GM19025 (cell line): ENCODE measurements at regions not wholly inside any gene's neighbourhood (a gene's known extent, or its start where the extent isn't known, plus 50 kb on each side); places are given as distances from the start of the nearest gene placed in this dataset.

Experiments used
- ATAC-seq: cut with Tn5 transposase; IDR thresholded peaks from one replicate; pipeline ENCODE4 v1.9.1; 2021; ENCODE audit warnings: mild to moderate bottlenecking, low read depth, moderate library complexity; ENCODE audit not compliant: unreplicated experiment

GRCh38 chr2:58920001-58920400 lies 678.9 kb upstream of the FANCL start:
- ATAC-seq, result no peak

- no peak for ATAC-seq
Measured at GRCh38 chr2:58919316-58919715, 678.2 kb upstream of the FANCL start.

GRCh38 chr2:58918141-58918540 lies 677.0 kb upstream of the FANCL start:
- no peak for ATAC-seq

- ATAC-seq, result no peak
Measured at GRCh38 chr2:58917596-58917995, 676.5 kb upstream of the FANCL start.

DNA sequence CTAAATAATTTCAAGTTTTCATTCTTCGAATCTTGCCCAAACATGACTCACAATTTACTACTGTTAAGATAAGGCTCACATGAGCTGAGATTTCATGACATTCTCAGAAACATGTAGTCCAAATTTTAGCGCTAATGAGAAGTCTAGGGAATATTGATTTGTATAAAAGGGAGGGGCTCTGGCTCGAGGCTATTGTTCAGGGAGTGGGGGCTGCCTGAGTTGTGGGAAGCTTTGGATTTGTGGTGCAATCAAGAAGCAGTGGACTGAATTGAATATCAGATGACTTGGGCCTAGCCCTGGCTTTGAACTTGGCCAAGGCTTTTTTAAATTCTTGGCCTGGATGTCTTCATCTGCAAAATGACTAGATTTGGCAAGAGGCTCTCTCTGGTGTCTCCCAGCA lies 674.9 kb upstream of the FANCL start:
- no peak for ATAC-seq

DNA sequence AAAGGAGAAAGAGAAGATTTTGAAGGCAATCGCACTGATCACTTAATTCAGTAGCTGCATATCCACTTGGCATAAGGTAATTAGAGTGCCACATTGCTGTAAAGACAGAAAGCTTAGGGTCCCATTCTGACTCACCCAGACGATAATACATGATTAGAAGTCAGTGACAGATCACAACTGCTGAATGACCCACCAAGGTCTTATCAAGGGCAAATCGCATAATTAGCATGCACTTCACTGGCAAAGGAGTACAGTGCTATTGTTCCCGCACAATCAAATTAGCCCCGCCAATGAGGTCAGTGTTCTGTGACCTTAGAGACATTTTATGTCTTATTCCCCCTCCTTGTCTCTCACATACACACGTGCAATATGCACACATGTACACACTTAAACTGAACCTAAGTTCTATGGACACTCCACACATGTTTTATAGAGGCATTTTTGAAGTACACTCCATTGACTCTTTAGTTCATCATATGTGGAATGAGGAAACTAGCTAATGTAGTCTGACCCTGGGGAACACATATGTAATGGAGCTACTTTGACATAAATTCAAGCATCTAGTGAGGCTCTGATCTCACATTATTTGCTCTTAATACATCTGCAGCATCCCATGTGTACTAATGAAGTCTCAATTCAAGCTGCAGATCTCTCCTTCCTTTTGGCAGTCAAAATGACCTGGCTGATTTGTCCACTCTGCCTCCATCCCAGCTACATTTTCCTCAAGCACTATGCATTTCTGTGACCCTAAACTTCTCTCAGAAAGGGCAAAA lies 673.8 kb upstream of the FANCL start:
- no peak for ATAC-seq

DNA sequence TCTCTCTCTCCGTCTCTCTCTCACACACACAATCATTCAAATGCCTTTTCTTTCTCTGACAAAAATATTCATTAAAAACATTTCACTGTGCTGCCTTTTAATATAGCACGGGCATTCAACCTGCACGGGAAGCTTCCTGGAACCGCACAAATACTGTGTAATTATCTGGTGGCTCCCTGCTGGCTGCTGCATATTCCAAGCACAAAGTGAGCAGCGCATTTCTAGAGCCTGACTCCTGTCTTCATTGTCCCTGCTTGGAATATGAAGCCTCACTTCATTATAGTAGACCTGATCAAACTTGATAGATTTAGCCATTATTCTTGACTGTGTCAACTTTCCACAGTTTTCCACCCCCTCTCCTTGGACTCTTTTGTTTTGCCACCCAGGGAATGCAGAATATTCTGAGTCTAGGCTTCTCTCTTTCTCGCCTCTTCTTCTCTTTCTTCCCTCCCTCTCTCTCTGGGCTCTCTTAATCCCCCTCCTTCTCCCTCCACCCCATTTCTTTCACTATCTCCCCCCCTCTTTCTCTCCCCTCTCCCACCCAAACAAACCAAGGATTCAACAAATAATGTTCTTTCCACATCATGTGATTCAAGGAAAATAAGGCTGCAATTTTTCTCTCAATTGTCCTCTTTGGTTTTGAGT lies 672.1 kb upstream of the FANCL start:
- ATAC-seq, result no peak

- no peak for ATAC-seq
Measured at GRCh38 chr2:58911877-58912276, 670.8 kb upstream of the FANCL start.

- ATAC-seq, result no peak
Measured at GRCh38 chr2:58908501-58909154, 667.5 kb upstream of the FANCL start.

- ATAC-seq, result no peak
Measured at GRCh38 chr2:58907644-58908043, 666.5 kb upstream of the FANCL start.

- no peak for ATAC-seq
Measured at GRCh38 chr2:58906081-58906645, 665.0 kb upstream of the FANCL start.

DNA sequence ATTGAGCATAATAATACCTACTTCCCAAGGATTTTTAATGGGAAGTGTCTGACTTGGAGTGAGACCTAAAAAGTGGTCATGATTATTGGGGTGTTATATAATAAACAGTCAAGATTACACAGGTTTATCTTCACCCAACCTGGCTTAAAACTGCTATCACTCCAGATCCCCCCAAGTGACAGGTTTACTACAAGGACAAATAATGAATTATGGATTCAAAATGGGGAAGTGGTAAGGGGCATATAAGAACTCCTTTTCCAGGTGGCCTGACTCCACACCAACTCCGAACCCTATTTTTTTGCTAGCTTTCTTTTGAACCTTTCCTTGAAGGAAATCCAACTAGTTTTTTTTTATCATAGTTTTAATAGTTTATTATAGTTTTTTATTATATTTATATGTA lies 663.0 kb upstream of the FANCL start:
- no peak for ATAC-seq

DNA sequence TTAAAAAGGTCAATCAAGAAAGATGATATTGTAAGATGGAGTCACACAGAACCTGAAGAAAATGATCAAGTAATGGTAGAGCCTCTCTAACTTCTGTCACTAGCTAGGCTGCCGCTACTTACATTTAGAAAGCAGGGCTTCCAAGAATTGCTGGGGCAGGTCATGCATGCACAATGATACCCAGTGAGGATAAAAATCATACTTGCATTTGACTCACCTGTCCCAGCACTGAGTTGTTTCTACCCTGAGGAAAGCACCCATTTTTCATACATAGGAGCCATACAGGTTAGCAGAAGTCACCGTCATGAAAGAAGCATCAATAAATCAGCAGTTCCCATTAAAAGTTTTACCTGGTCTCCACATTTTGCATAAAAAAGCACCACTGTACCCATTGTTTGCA lies 662.3 kb upstream of the FANCL start:
- no peak for ATAC-seq

GRCh38 chr2:58900246-58901027 lies 659.3 kb upstream of the FANCL start:
- ATAC-seq, result no peak

DNA sequence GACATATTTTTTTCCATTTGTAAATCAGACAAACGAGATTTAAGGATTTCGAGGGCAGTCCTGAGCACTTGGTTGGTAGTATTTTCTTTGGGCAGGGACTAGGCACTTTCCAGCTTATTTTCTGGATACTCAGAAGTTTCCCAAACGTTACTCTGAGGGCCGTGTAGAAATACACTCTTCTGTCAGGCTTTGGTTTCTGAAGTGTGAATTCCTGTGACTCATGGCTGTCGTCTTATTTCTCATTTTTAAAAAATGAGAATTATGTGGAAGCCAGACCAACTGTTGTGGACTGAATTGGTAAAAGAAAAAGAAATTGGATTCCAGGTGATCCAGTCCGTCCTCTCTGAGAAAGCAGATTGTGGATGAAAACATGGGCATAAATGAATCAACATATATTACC lies 658.6 kb upstream of the FANCL start:
- ATAC-seq, result no peak

DNA sequence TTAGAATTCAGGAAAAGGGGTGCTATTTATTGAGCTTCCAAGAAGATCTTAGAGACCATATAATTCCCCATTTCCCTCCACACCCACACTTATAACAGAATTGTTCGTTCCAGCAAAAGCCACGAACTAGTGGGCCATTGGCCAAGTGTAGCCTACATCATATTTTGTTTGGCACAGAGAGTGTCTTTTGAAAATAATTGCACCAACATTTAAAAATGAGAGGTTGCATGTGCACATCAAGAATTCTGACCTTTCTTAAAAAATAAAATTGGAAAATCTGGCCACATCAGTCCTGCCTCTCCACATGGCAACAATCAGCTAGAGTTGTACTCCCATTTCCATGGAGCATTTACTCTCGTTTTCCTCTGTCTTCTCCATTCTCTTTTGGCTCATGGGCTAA lies 655.5 kb upstream of the FANCL start:
- no peak for ATAC-seq

- ATAC-seq, result no peak
Measured at GRCh38 chr2:58895857-58896256, 654.7 kb upstream of the FANCL start.

- no peak for ATAC-seq
Measured at GRCh38 chr2:58893656-58894351, 652.7 kb upstream of the FANCL start.

DNA sequence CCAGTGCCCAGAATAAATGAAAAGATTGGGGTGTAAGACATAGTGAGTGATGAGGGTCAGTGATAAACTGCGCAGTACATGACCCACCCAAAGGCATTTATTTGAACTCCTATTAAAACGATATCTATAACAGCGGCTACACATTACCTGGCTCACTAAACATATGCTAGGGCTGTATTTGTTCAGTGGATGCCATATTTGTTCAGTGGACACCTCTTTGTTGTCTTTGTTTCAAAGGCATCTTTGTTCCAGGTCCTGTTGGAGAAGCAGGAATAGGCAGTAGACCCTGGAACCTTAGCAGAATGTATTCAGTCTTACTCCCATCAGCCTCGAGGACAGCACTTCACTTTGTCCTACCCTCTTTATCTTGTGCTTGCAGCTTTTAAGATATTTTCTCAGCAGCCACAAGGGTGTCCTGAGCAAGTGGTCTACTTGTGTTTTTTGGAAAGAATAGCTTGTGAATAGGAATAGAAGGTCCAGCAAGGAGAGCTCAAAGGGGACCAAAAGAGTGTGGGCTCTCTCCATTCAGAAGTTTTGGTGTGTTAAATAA lies 650.8 kb upstream of the FANCL start:
- ATAC-seq, result no peak
